Stimulated activated naive CD8-positive, alpha-beta T cell treated with anti-CD3 and anti-CD28 coated beads, Interleukin-15, Interleukin-2, amounts not matched to agents 100 ng/mL and 50 ng/mL, for 24 hours (primary cell): ENCODE measurements at regions not wholly inside any gene's neighbourhood (a gene's known extent, or its start where the extent isn't known, plus 50 kb on each side); places are given as distances from the start of the nearest gene placed in this dataset.
"Not testable (repeated sequence)": the region's sequence is repeated elsewhere in the genome, so short reads cannot be mapped to it uniquely, and the experiment has no call there.

ENCODE experiments used
- H3K27ac Mint-ChIP-seq: one replicate; pipeline ENCODE4 v1.8.0; 2021; ENCODE audit warnings: mild to moderate bottlenecking, mixed read lengths
- H3K27me3 Mint-ChIP-seq: one replicate; pipeline ENCODE4 v1.8.0; 2021; ENCODE audit warnings: mixed read lengths
- H3K36me3 Mint-ChIP-seq: one replicate; pipeline ENCODE4 v1.8.0; 2021; ENCODE audit warnings: low read depth, mixed read lengths
- H3K4me1 Mint-ChIP-seq: one replicate; pipeline ENCODE4 v1.8.0; 2021; ENCODE audit warnings: low read depth, mixed read lengths
- H3K4me3 Mint-ChIP-seq: one replicate; pipeline ENCODE4 v1.8.0; 2021; ENCODE audit warnings: mild to moderate bottlenecking, mixed read lengths
- H3K9me3 Mint-ChIP-seq: one replicate; pipeline ENCODE4 v1.8.0; 2021; ENCODE audit warnings: mixed read lengths

DNA sequence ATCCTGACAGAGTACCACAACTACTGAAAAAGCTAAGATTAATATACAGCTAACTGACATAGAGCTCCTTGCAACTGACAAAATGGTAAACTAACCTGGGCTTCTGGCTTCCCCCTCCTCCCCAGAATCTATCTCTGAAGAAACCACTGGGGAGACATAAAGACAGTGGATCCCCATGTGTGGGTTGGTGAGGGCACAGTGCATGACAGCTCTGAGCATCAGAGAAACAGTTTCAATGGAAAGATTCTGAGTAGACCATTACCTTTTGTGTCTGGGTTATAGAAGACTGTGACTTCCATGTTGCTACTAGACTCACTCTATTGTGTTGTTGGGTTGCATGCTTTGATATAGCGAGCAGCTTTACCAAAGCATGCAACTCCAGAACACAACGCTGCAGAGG is 247.4 kb downstream of the EFCAB11 start:
- H3K27me3 Mint-ChIP-seq = no peaks in the 10 kb centered on the region
- no peak overlapping the region for H3K4me3 Mint-ChIP-seq
- no peak overlapping the region for H3K27ac Mint-ChIP-seq

DNA sequence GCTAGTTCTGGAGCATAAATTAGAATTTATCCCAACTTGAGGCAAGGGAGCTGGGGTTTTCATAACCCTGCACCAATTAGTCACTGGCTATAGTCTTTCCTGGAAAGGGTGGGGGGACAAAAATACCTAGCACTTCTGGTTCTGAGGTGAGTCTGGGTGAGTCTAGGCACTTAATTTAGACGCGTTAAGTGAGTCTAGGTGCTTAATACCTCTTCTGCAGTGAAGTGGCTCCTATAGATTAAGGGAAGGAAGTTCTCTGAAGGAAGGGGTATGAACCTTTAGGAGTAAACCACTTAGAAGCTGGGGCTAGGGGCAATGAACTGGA is 251.7 kb downstream of the EFCAB11 start:
- Mint-ChIP-seq H3K27ac (no peak overlapping the region), H3K9me3 (peaks cover 16% of the 10 kb centered on the region), H3K36me3 (peaks cover 4% of the 10 kb centered on the region), H3K4me3 (no peak overlapping the region), H3K27me3 (no peaks in the 10 kb centered on the region), H3K4me1 (peaks cover 58% of the 10 kb centered on the region)

More for the DNA sequence above, 247.4 kb downstream of the EFCAB11 start:
- Mint-ChIP-seq H3K9me3 (peaks cover 23% of the 10 kb centered on the region), H3K36me3 (no peaks in the 10 kb centered on the region), H3K4me1 (peaks cover 37% of the 10 kb centered on the region)

DNA sequence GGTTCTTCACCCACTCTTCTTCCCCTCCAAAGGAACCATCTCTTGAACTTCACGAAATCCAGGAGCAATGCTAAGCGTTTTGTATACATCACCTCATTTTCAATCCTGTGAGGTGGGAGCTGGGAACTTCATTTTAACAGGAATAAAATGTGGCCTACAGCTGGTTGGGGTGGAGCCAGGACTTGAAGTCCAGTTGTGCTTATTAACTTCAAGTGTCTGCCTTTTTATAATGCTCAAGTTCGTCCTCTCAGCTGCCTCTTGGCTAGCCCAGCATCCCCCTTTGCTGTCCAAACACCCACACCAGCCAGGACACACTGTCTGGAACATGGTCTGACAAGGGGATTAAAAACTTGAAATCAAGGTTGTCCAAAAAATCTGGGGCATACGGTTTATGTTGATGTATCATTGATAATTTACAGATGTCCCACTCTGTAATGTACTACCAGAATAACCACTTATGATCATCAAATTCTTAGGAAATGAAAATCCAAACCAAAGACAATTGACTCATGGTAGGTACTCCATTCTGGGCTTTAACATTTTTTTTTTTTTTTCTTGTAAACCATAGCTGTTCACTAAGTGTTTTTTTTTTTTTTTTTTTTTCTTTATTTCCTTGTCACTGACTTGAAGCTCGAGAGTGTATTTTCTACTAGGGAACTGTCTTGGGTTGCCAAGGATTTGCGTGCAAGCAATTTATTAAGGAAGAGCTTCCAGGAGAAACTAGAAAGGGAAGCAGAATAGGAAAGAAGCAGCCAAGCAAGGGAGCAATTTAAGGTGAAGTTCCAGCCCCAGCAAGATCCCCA is 252.3 kb downstream of the EFCAB11 start:
- Mint-ChIP-seq H3K4me3 (peak overlapping the region; percentile 74), H3K27ac (peak overlapping the region; percentile 92), H3K9me3 (peaks cover 19% of the 10 kb centered on the region), H3K4me1 (peaks cover 60% of the 10 kb centered on the region), H3K27me3 (no peaks in the 10 kb centered on the region), H3K36me3 (peaks cover 6% of the 10 kb centered on the region)

- Mint-ChIP-seq H3K4me1 (peaks cover 58% of the 10 kb centered on the region), H3K27ac (peak overlapping the region; percentile 92), H3K36me3 (peaks cover 6% of the 10 kb centered on the region), H3K27me3 (no peaks in the 10 kb centered on the region), H3K9me3 (peaks cover 19% of the 10 kb centered on the region), H3K4me3 (peak overlapping the region; percentile 78)
These were observed 253.1 kb downstream of the EFCAB11 start for GRCh38 chr14:89701211-89702043.

GRCh38 chr14:89700801-89701200 is 253.7 kb downstream of the EFCAB11 start:
- H3K4me3 Mint-ChIP-seq = peak overlapping the region; percentile 78
- no peaks in the 10 kb centered on the region for H3K27me3 Mint-ChIP-seq
- peaks cover 19% of the 10 kb centered on the region for H3K9me3 Mint-ChIP-seq
- H3K27ac Mint-ChIP-seq = peak overlapping the region; percentile 75
- H3K4me1 Mint-ChIP-seq = peaks cover 52% of the 10 kb centered on the region
- peaks cover 6% of the 10 kb centered on the region for H3K36me3 Mint-ChIP-seq

GRCh38 chr14:89699071-89699470 is 255.5 kb downstream of the EFCAB11 start:
- H3K4me1 Mint-ChIP-seq = peaks cover 52% of the 10 kb centered on the region
- peaks cover 12% of the 10 kb centered on the region for H3K9me3 Mint-ChIP-seq
- H3K27ac Mint-ChIP-seq = no peak overlapping the region
- H3K4me3 Mint-ChIP-seq = no peak overlapping the region
- no peaks in the 10 kb centered on the region for H3K27me3 Mint-ChIP-seq
- peaks cover 6% of the 10 kb centered on the region for H3K36me3 Mint-ChIP-seq

GRCh38 chr14:89697281-89698060 is 257.1 kb downstream of the EFCAB11 start:
- Mint-ChIP-seq H3K36me3 (peaks cover 6% of the 10 kb centered on the region), H3K27ac (peak overlapping the region; percentile 7), H3K27me3 (no peaks in the 10 kb centered on the region), H3K4me3 (no peak overlapping the region), H3K4me1 (peaks cover 36% of the 10 kb centered on the region), H3K9me3 (peaks cover 7% of the 10 kb centered on the region)

DNA sequence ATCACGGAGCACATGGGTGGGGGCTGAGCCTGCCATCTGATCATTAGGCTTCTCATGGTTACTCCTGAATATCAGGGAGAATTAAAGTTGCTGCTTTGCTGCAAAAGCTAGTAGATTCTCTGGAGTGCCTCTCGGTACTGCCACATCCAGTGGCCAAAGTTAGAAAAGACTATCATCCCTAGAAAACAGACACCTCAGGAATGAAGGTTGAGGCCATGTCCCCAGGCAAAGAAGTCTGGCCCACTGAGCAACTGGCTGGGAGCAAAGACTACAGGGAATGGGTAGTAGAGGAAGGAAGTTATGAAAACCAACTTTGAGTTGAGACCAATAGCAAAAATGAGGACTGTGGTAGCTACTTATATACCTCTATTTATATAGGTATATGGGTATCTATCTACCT is 258.7 kb downstream of the EFCAB11 start:
- H3K36me3 Mint-ChIP-seq = peaks cover 6% of the 10 kb centered on the region
- peaks cover 24% of the 10 kb centered on the region for H3K4me1 Mint-ChIP-seq
- peaks cover 7% of the 10 kb centered on the region for H3K9me3 Mint-ChIP-seq
- no peak overlapping the region for H3K27ac Mint-ChIP-seq
- H3K4me3 Mint-ChIP-seq = no peak overlapping the region
- H3K27me3 Mint-ChIP-seq = no peaks in the 10 kb centered on the region

DNA sequence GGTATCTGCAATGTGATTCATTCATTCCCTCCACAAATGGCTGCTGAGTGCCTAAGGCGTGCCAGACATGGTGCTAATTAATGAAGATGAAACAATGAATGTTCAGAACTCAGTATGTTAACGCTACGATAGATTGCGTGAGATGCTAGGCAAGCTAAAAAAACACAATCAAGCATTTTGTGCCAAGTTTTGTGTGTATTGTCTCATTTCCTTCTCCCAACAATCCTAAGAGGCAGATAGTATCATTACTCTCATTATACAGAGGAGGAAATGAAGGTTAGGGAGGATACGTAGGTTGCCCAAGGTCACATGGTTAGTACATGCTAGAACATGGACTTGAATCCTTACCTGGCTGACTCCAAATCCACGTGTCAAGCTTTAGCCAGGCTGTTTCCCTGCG is 264.4 kb downstream of the EFCAB11 start:
- Mint-ChIP-seq H3K4me3 (no peak overlapping the region), H3K27ac (no peak overlapping the region), H3K9me3 (peaks cover 19% of the 10 kb centered on the region)

DNA sequence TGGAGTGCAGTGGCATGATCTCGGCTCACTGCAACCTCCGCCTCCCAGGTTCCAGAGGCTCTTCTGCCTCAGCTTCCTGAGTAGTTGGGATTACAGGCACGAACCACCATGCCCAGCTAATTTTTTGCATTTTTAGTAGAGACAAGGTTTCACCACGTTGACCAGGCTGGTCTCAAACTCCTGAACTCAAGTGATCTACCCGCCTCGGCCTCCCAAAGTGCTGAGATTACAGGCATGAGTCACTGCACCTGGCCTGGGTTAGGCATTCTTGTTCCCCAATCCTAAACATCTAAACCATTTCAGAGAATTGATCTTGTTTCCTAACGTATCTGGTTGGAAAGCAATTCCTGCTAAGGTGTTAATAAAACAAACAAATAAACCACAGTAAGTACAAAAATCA is 264.8 kb downstream of the EFCAB11 start:
- peaks cover 20% of the 10 kb centered on the region for H3K9me3 Mint-ChIP-seq
- not testable (repeated sequence) for H3K27ac Mint-ChIP-seq, H3K4me1 Mint-ChIP-seq, H3K27me3 Mint-ChIP-seq, H3K36me3 Mint-ChIP-seq, H3K4me3 Mint-ChIP-seq

More for the DNA sequence above, 264.4 kb downstream of the EFCAB11 start:
- H3K27me3 Mint-ChIP-seq = no peaks in the 10 kb centered on the region
- H3K36me3 Mint-ChIP-seq = peaks cover 8% of the 10 kb centered on the region
- H3K4me1 Mint-ChIP-seq = peaks cover 7% of the 10 kb centered on the region

GRCh38 chr14:89688507-89689211 is 265.9 kb downstream of the EFCAB11 start:
- Mint-ChIP-seq H3K27ac (no peak overlapping the region), H3K4me1 (peaks cover 7% of the 10 kb centered on the region), H3K36me3 (peaks cover 12% of the 10 kb centered on the region), H3K9me3 (peaks cover 20% of the 10 kb centered on the region), H3K27me3 (no peaks in the 10 kb centered on the region), H3K4me3 (no peak overlapping the region)

DNA sequence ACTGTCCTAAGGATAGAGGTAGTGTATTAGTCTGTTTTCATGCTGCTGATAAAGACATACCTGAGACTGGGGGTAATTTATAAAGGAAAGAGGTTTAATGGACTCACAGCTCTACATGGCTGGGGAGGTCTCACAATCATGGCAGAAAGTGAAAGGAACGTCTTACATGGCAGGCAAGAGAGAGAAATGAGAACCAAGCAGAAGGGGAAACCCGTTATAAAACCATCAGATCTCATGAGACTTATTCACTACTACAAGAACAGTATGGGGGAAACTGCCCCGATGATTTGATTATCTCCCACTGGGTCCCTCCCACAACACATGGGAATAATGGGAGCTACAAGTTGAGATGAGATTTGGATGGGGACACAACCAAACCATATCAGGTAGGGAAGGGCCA is 267.4 kb downstream of the EFCAB11 start:
- Mint-ChIP-seq H3K36me3 (peaks cover 12% of the 10 kb centered on the region), H3K4me1 (peaks cover 17% of the 10 kb centered on the region), H3K9me3 (peaks cover 20% of the 10 kb centered on the region)
- not testable (repeated sequence) for H3K27me3 Mint-ChIP-seq, H3K27ac Mint-ChIP-seq, H3K4me3 Mint-ChIP-seq

- peaks cover 12% of the 10 kb centered on the region for H3K36me3 Mint-ChIP-seq
These were observed 267.1 kb upstream of the FOXN3 start for GRCh38 chr14:89684139-89684538.

More at GRCh38 chr14:89684139-89684538, 267.1 kb upstream of the FOXN3 start:
- H3K4me3 Mint-ChIP-seq = no peak overlapping the region
- H3K27ac Mint-ChIP-seq = no peak overlapping the region
- H3K9me3 Mint-ChIP-seq = peaks cover 20% of the 10 kb centered on the region
- peaks cover 45% of the 10 kb centered on the region for H3K4me1 Mint-ChIP-seq
- H3K27me3 Mint-ChIP-seq = no peaks in the 10 kb centered on the region
